T follicular helper cell (primary cell): ENCODE measurements at regions not wholly inside any gene's neighbourhood (a gene's known extent, or its start where the extent isn't known, plus 50 kb on each side); places are given as distances from the start of the nearest gene placed in this dataset.

ENCODE experiments used
- DNase-seq: peaks from one replicate; pipeline ENCODE4 v3.0.0-alpha.2; 2020; ENCODE audit warnings: low read depth

- DNase-seq: no peak
Measured at GRCh38 chr9:17894501-17895160, 315.8 kb downstream of the SH3GL2 start.

GRCh38 chr9:17900606-17901005 lies 321.7 kb downstream of the SH3GL2 start:
- no peak for DNase-seq

GRCh38 chr9:17905366-17905765 lies 326.5 kb downstream of the SH3GL2 start:
- DNase-seq: no peak

GRCh38 chr9:17905781-17906175 lies 326.9 kb downstream of the SH3GL2 start:
- DNase-seq: no peak

- DNase-seq: no peak
Measured at GRCh38 chr9:17906176-17906840, 327.4 kb downstream of the SH3GL2 start.

GRCh38 chr9:17906841-17907778 lies 328.2 kb downstream of the SH3GL2 start:
- no peak for DNase-seq

- no peak for DNase-seq
Measured at GRCh38 chr9:17907779-17908508, 329.1 kb downstream of the SH3GL2 start.

GRCh38 chr9:17926246-17926645 lies 347.4 kb downstream of the SH3GL2 start:
- no peak for DNase-seq

- no peak for DNase-seq
Measured at GRCh38 chr9:17927616-17928015, 348.8 kb downstream of the SH3GL2 start.

- no peak for DNase-seq
Measured at GRCh38 chr9:17928228-17928627, 349.4 kb downstream of the SH3GL2 start.

GRCh38 chr9:17928768-17929167 lies 349.9 kb downstream of the SH3GL2 start:
- DNase-seq: no peak

- no peak for DNase-seq
Measured at GRCh38 chr9:17929506-17929905, 350.6 kb downstream of the SH3GL2 start.

GRCh38 chr9:17930071-17930470 lies 351.2 kb downstream of the SH3GL2 start:
- no peak for DNase-seq

GRCh38 chr9:17936365-17936764 lies 357.5 kb downstream of the SH3GL2 start:
- DNase-seq: no peak

- DNase-seq: no peak
Measured at GRCh38 chr9:17938035-17938655, 359.3 kb downstream of the SH3GL2 start.

- no peak for DNase-seq
Measured at GRCh38 chr9:17942498-17942897, 363.6 kb downstream of the SH3GL2 start.

- no peak for DNase-seq
Measured at GRCh38 chr9:17955409-17955808, 376.5 kb downstream of the SH3GL2 start.

- no peak for DNase-seq
Measured at GRCh38 chr9:17958363-17958762, 379.5 kb downstream of the SH3GL2 start.

- DNase-seq: no peak
Measured at GRCh38 chr9:17962747-17963146, 383.9 kb downstream of the SH3GL2 start.

- DNase-seq: no peak
Measured at GRCh38 chr9:17963498-17963897, 384.6 kb downstream of the SH3GL2 start.

- DNase-seq: no peak
Measured at GRCh38 chr9:17967731-17968130, 388.9 kb downstream of the SH3GL2 start.

GRCh38 chr9:17969232-17969631 lies 390.4 kb downstream of the SH3GL2 start:
- no peak for DNase-seq
